Daoy (cell line): ENCODE measurements at regions not wholly inside any gene's neighbourhood (a gene's known extent, or its start where the extent isn't known, plus 50 kb on each side); places are given as distances from the start of the nearest gene placed in this dataset.

ENCODE experiments used
- DNase-seq: peaks from one replicate; pipeline ENCODE4 v3.0.0-alpha.2; 2015; ENCODE audit warnings: low read depth

DNA sequence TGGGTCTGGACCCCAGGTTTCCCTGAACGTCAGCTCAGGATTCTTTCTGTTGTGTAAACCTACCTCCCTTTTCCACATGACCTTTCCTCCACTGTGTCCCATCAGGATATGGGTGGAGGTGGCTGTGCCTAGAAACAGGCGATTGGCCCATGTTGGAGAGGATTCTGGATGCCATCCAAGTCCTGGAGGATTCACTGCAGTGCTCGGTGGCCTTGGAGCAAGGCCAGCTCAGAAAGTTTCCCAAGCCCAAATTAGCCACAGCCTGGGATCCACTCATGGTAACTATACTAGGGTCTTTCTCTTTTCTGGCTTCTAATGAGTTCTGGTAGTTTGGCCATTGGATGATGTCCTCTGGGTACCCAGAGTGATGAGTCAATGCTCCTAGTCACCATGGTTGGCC is 141.6 kb downstream of the SNX19 start:
- no peak for DNase-seq

DNA sequence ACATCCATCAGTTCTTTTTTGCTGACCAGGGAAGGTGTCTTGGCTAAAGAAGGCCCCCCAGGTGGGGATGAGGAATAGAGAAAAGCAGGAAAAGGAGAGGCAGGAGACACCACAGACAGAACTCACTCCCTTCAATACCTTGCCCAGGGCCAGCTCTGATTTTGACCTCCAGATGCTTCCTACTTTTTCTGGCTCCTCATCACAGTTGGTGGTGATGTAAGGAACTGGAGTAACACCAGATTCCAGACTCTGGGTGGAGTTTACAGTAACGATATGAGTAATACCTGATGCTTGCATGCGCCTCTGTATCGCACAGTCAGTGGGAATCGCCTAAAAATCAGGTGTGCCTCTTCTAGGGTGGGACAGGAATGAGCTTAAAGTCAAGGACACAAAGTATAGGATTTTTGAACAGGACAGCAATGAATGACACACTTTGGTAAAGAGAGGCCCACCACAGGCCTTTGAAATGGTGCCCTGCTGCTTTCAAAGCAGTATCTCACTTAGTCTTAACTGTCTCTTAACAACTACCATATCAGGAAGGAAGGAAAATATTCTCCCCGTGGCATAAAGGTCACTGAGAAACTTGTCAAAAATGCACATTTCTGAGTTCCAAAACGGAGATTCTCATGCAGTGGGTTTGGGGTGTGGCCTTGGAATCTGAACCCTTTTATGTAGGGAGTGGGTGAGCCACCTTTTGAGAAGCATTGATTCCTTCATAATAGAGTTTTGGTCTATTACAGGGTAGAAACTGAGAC is 140.8 kb downstream of the SNX19 start:
- peak; percentile 44 for DNase-seq

DNA sequence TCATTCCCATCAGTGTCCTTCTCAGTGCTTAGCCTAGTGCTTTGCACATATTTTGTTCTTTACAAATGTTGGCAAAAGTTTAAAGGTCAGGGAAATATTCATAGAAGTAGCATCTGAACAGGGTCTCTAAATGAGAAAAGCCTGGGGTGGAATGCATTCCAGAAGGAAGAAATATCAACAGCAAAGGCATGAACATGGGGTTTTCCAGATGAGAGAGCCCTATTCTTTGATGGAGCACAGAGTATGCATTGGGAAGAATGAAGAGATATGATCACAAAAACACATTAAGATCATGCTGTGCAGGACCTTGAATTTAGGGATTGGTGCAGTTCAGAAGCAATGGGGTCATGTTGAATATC is 140.2 kb downstream of the SNX19 start:
- no peak for DNase-seq

DNA sequence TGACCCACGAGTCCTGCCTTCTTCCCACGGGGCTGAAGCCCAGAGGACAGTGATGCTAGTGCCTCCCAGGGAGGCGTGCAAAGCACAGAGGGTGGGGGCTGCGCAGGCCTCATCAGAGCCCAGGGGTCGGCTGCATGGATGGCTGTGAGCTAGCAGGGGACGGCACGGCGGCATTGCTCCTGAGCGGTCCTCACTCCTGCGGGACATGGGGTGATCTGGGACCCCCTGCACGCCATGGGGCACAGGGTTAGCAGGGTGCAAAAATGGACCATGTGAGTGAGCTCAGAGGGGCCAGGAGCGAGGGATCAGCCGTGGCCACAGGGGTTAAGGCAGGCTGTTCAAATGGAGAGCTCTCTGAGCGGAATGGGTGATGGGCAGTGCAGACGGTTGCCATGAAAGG is 138.3 kb downstream of the SNX19 start:
- no peak for DNase-seq

DNA sequence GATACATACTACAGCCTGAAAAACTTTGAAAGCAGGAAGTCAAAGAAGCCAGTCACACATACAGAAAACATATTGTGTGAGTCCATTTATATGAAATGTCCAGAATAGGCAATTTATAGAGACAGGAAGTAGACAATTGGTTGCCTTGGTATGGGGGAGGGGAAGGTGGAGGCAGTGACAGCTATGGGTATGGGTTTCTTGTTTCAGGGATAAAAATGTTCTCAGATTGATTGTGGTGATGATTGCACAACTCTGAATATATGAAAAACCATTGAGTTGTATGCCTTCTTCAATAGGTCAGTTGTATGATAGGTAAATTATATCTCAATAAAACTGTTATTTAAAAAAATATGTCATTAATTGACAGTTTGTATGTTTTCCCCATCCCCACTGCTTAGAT is 137.6 kb downstream of the SNX19 start:
- DNase-seq = no peak

DNA sequence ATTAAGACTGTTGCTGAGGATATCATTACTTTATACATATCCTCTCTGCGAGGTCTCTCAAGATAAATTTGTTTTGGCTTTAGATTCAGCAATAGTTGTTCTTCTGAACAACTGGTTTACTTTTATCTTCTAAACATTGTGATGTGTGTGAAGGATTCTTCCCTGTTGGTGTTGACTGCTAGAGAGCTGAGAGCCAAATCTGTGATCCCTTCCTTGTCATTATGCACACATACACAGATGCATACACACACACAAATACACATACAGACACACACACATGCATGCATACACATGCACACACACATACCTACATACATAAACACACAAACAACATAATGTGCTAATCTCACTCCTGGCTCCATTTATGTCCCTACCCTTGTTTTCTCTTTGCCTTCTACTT is 137.0 kb downstream of the SNX19 start:
- no peak for DNase-seq

DNA sequence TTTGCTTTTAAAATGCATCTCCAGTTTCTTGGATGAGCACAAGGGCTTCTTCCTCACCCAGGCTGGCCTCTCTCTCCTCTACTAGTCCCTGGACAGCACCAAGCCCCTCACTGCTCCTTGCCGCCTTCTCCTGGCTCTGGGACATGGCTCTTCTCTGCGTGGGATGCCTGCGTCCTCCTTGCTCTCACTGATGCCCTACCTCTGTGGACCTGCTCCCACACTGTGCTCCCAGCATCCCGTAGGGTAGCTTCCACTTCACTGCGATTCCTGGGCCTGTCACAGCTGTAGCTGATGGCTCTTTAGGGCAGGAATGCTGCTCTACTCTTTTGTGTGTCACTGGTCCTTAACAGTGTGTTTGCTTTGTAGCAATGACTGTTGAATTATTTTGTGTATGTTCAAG is 136.3 kb downstream of the SNX19 start:
- DNase-seq = no peak

DNA sequence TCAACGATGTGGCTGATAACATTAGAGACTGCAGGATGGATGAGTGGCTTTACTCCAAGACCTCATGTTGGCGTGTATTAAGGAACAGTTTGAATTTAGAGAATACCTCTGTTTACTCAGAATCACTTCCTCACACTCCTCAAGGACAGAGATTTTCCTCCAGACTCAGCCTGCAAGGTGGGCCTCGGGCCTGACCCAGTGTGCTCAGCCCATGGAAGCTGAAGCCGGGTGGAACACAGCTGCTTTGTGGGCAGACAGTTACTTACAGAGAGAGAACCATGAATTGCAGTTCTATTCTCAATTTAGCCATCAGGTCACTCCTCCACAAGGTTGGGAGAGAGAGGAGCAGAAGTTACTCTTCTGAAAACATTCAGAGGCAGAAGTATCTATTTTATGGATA is 135.8 kb downstream of the SNX19 start:
- no peak for DNase-seq

- DNase-seq = peak; percentile 85
Observed at GRCh38 chr11:130781931-130782330, 134.3 kb downstream of the SNX19 start.

GRCh38 chr11:130782361-130783222 is 133.7 kb downstream of the SNX19 start:
- DNase-seq = peak; percentile 69

DNA sequence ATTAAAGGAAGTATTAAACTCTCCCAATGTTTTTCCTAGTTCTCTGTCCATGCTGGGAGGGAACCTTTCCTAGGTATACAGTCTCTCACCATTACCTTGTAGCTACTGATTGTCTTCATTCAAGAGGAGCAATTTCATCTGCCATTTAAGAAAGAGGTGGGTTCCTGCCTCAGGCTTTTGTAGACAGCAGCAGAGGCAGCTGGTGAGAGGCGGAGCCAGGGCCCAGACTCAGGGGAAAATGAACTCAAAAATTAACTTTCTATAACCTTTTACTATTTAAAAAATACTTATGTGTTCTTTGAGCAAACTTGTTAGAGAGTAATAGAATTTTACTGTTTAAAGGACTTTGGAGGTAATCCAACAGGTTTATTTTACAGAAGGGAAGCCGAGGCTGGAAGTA is 133.0 kb downstream of the SNX19 start:
- no peak for DNase-seq

DNA sequence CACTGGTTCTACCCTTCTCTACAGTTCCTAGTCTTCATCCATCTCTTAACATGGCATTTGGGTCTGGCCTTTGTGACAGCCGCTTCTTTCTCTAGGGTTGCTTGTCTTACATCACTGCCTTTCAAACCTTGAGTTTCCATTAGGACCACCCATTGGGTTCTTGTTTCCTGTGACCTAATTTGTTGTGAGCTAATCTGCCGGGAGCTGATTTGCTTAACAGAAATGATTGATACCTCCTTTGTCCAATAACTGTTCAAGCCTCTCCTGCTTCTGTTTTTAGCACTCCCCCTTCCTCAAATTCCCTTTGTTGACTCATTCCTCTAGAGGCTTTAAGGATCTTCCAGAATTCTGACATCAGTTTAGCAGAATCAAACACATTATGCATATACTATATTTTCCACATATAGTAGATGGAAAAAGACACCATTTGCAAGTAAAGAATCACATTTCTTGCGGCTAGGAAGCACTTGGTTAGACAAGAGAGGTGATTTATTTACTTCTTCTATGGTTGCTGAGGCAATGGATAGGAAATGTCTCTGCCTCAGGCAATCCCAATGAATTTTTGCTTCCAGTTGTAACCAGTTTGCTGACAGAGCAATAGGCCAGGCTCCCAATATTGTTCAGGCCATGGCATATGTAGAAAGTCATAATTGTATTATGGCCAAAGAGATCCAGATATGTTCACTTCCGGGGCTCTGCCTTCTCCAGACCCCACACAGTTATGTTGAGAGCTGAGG is 130.7 kb downstream of the SNX19 start:
- DNase-seq = peak; percentile 38

GRCh38 chr11:130786586-130786985 is 129.7 kb downstream of the SNX19 start:
- DNase-seq = no peak

GRCh38 chr11:130787092-130787616 is 129.1 kb downstream of the SNX19 start:
- peak; percentile 85 for DNase-seq

GRCh38 chr11:130787973-130788570 is 128.2 kb downstream of the SNX19 start:
- peak; percentile 43 for DNase-seq

DNA sequence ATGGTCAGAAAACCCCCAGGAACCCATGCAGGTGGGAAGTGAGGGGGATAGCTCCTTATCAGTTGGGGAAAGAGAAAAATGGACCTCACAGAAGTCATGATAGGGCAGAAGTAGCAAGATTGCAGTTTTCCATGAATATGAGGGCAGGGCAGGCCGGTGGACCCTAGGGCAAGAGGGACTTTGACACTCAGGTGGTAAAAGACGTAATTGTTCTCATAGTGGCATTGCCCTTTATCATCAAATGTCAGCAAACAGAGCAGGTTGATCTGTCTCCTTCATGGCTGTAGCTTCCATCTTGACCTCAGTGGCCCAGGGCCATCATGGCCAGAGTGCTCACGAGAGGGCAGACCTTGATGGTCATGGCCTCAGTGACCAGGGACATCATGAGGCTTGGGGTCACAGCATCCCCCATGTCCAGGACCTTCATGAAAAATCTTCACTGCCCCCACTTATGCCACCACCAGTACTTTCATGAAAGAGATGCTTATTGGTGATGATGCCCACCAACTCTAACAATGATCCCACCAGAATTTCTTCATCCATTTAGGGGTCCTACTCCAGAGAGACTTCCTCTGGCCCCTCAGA is 127.1 kb downstream of the SNX19 start:
- no peak for DNase-seq

DNA sequence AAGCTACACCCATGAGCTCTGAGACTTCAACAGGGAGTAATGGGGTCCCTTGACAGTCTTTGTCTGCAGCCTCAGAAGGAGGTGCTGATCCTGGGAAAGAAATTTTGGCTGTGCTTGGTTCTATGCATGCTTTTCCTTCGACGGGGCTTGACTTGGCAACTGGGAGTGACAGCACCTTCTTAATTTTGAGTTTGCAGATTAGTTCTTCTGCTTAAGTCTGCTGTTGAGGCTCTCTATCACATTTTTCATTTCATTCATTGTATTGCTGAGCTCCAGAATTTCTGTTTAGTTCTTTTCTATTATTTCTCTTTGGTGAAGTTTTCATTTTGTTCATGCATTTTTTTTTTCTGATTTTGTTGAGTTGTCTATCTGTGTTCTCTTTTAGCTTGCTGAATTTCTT is 125.6 kb downstream of the SNX19 start:
- DNase-seq = no peak

DNA sequence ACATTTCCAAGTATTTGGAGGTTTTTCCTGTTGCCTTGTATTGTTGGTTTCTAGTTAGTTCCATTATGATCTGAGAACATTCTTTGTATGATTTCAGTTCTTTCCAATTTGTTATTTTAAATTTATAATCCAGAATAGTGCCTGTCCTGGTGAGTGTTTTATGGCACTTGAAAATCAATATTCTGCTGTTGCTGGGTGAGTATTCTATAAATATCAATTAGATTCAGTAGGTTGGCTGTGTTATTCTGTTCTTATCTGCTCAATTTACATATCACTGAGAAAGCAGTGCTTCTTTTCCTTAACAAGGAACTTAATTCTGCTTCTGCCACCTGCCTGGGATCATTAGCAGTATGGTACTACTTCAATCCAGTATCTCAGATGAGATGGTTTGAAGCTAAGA is 123.5 kb downstream of the SNX19 start:
- DNase-seq = no peak

- no peak for DNase-seq
Observed at GRCh38 chr11:130796828-130797227, 119.5 kb downstream of the SNX19 start.

GRCh38 chr11:130798280-130798679 is 118.0 kb downstream of the SNX19 start:
- DNase-seq = peak; percentile 94

- DNase-seq = peak; percentile 55
Observed at GRCh38 chr11:130798801-130799200, 117.5 kb downstream of the SNX19 start.
